NB4 (cell line): ENCODE measurements at regions not wholly inside any gene's neighbourhood (a gene's known extent, or its start where the extent isn't known, plus 50 kb on each side); places are given as distances from the start of the nearest gene placed in this dataset.
"Not testable (repeated sequence)": the region's sequence is repeated elsewhere in the genome, so short reads cannot be mapped to it uniquely, and the experiment has no call there.

Source experiments
- DNase-seq: peaks from one replicate; pipeline ENCODE4 v3.0.0; 2010; ENCODE audit warnings: low read depth
- H3K4me3 ChIP-seq: one replicate; pipeline ENCODE4 v1.5.1; 2011; ENCODE audit warnings: mild to moderate bottlenecking, low read depth, low read length, moderate library complexity
- MYC ChIP-seq: IDR thresholded peaks from 2 replicates; pipeline ENCODE4 v1.6.1; 2011; ENCODE audit warnings: low read depth, low read length
- POLR2A ChIP-seq: IDR thresholded peaks from 2 replicates; pipeline ENCODE4 v1.6.1; 2011; ENCODE audit warnings: mild to moderate bottlenecking; ENCODE audit not compliant: insufficient read length; ENCODE audit errors: extremely low read depth
- TF ChIP-seq, protein P1 (sequence below): IDR thresholded peaks from 2 replicates; pipeline ENCODE4 v1.6.1; 2011; ENCODE audit warnings: low read depth, low read length
- TF ChIP-seq, protein P2 (sequence below): IDR thresholded peaks from one replicate; pipeline ENCODE4 v1.5.1; 2012; ENCODE audit warnings: low read depth, low read length

GRCh38 chr3:144809380-144809779 lies 837.8 kb downstream of the DIPK2A start:
- no peak overlapping the region for H3K4me3 ChIP-seq
- peak; percentile 67 for DNase-seq
- TF ChIP-seq MYC (0 out of 2 replicates have a peak, but pooled peaks have one; percentile 16), POLR2A (no peak)

DNA sequence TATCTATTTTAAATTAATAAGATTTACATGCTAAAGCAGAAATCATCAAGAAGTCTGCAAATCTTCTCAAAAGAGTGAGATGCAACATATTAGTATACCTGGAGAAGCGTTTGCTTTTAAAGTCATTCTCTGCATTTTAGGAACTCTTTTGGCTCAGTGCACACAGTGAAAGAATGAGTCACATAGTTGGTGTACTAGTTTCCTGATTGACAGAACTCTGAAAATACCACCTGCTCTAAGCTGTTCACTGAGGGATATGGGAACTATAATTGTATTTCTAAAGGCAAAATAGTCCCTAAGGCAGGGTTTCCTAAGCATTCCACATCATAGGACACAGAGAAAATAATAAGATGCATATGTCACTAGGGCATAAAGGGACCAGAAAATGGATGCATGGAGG lies 838.5 kb downstream of the DIPK2A start:
- peak; percentile 21 for DNase-seq
- no peak overlapping the region for H3K4me3 ChIP-seq
- TF ChIP-seq POLR2A (no peak), MYC (no peak)
- TF ChIP-seq, protein P1, sequence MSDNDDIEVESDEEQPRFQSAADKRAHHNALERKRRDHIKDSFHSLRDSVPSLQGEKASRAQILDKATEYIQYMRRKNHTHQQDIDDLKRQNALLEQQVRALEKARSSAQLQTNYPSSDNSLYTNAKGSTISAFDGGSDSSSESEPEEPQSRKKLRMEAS = no peak
- TF ChIP-seq, protein P2, sequence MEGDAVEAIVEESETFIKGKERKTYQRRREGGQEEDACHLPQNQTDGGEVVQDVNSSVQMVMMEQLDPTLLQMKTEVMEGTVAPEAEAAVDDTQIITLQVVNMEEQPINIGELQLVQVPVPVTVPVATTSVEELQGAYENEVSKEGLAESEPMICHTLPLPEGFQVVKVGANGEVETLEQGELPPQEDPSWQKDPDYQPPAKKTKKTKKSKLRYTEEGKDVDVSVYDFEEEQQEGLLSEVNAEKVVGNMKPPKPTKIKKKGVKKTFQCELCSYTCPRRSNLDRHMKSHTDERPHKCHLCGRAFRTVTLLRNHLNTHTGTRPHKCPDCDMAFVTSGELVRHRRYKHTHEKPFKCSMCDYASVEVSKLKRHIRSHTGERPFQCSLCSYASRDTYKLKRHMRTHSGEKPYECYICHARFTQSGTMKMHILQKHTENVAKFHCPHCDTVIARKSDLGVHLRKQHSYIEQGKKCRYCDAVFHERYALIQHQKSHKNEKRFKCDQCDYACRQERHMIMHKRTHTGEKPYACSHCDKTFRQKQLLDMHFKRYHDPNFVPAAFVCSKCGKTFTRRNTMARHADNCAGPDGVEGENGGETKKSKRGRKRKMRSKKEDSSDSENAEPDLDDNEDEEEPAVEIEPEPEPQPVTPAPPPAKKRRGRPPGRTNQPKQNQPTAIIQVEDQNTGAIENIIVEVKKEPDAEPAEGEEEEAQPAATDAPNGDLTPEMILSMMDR = no peak

- DNase-seq = no peak
Measured at GRCh38 chr3:144815655-144816054, 844.0 kb downstream of the DIPK2A start.

GRCh38 chr3:144816323-144816722 lies 844.7 kb downstream of the DIPK2A start:
- DNase-seq = no peak
- H3K4me3 ChIP-seq = no peak overlapping the region
- TF ChIP-seq, protein P1 = no peak
- TF ChIP-seq, protein P2 = no peak
- TF ChIP-seq MYC (no peak), POLR2A (no peak)

More at GRCh38 chr3:144815655-144816054, 844.0 kb downstream of the DIPK2A start:
- no peak overlapping the region for H3K4me3 ChIP-seq
- TF ChIP-seq POLR2A = no peak
- TF ChIP-seq, protein P1 = no peak
- TF ChIP-seq, protein P2 = no peak
- TF ChIP-seq MYC = no peak

- DNase-seq = no peak
- TF ChIP-seq POLR2A (no peak), MYC (no peak)
- TF ChIP-seq, protein P2 = no peak
- TF ChIP-seq, protein P1 = no peak
Measured at GRCh38 chr3:144818973-144819372, 847.4 kb downstream of the DIPK2A start.

DNA sequence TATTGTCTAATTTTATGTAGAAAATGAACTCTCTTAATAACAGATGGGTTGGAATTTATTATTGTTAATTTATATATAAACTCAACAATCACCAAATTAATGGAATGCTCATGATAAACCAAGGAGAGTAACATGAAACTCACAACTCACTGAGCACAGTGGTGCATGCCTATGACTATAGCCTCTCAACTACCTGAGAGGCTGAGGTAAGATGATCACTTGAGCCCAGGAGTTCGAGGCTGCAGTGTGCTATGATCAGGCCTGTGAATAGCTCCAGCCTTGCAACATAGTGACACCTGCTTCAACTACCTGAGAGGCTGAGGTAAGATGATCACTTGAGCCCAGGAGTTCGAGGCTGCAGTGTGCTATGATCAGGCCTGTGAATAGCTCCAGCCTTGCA lies 848.6 kb downstream of the DIPK2A start:
- not testable (repeated sequence) for DNase-seq, H3K4me3 ChIP-seq

More at GRCh38 chr3:144818973-144819372, 847.4 kb downstream of the DIPK2A start:
- no peak overlapping the region for H3K4me3 ChIP-seq

- no peak for DNase-seq
- no peak overlapping the region for H3K4me3 ChIP-seq
- TF ChIP-seq MYC (no peak), POLR2A (no peak)
- TF ChIP-seq, protein P1 = no peak
- TF ChIP-seq, protein P2 = no peak
Measured at GRCh38 chr3:144820726-144821125, 849.1 kb downstream of the DIPK2A start.
